Stimulated activated CD4-positive, alpha-beta T cell treated with anti-CD3 and anti-CD28 coated beads, TNF-alpha, amount 100 ng/mL, for 1 hour (primary cell): ENCODE measurements at regions not wholly inside any gene's neighbourhood (a gene's known extent, or its start where the extent isn't known, plus 50 kb on each side); places are given as distances from the start of the nearest gene placed in this dataset.

Source experiments
- DNase-seq, 3 donors: peaks; one replicate each; pipeline ENCODE4 v3.0.0-alpha.2; 2020; ENCODE audit warnings: low read depth in 3 of 3, low spot score in 1 of 3

- no peak for DNase-seq
Measured at GRCh38 chr12:125650587-125650986, 585.4 kb downstream of the AACS start.

- DNase-seq: no peak
Measured at GRCh38 chr12:125651625-125652024, 586.4 kb downstream of the AACS start.

- DNase-seq: no peak
Measured at GRCh38 chr12:125652681-125653080, 587.4 kb downstream of the AACS start.

- no peak for DNase-seq
Measured at GRCh38 chr12:125657681-125658080, 592.4 kb downstream of the AACS start.

- DNase-seq: no peak
Measured at GRCh38 chr12:125674554-125675338, 609.5 kb downstream of the AACS start.

- no peak for DNase-seq
Measured at GRCh38 chr12:125676366-125676765, 611.1 kb downstream of the AACS start.

GRCh38 chr12:125677829-125678228 is 612.6 kb downstream of the AACS start:
- no peak for DNase-seq

- DNase-seq: no peak
Measured at GRCh38 chr12:125678589-125678993, 613.4 kb downstream of the AACS start.

- DNase-seq: no peak
Measured at GRCh38 chr12:125683748-125684381, 618.6 kb downstream of the AACS start.

GRCh38 chr12:125684968-125685790 is 619.9 kb downstream of the AACS start:
- DNase-seq: no peak

- DNase-seq: no peak
Measured at GRCh38 chr12:125685915-125686314, 620.7 kb downstream of the AACS start.

GRCh38 chr12:125687403-125687802 is 622.2 kb downstream of the AACS start:
- no peak for DNase-seq

GRCh38 chr12:125687820-125688219 is 622.6 kb downstream of the AACS start:
- DNase-seq: no peak

GRCh38 chr12:125688223-125688622 is 623.0 kb downstream of the AACS start:
- no peak for DNase-seq

- no peak for DNase-seq
Measured at GRCh38 chr12:125688881-125689280, 623.6 kb downstream of the AACS start.

GRCh38 chr12:125689576-125690410 is 624.6 kb downstream of the AACS start:
- DNase-seq: no peak

GRCh38 chr12:125690841-125691240 is 625.6 kb downstream of the AACS start:
- DNase-seq: no peak

GRCh38 chr12:125696054-125696453 is 630.8 kb downstream of the AACS start:
- DNase-seq: no peak

GRCh38 chr12:125704803-125705202 is 639.6 kb downstream of the AACS start:
- DNase-seq: no peak

- no peak for DNase-seq
Measured at GRCh38 chr12:125720961-125721360, 655.7 kb downstream of the AACS start.

- no peak for DNase-seq
Measured at GRCh38 chr12:125734137-125734536, 668.9 kb downstream of the AACS start.
